IMR-90 (cell line): ENCODE measurements at regions not wholly inside any gene's neighbourhood (a gene's known extent, or its start where the extent isn't known, plus 50 kb on each side); places are given as distances from the start of the nearest gene placed in this dataset.
"Not testable (repeated sequence)": the region's sequence is repeated elsewhere in the genome, so short reads cannot be mapped to it uniquely, and the experiment has no call there.

Experiments
- FOS ChIP-seq: fragments of 150-350 bp; IDR thresholded peaks from 2 replicates; pipeline ENCODE4 v1.6.1; 2016; ENCODE audit warnings: low read depth, low read length
- RFX5 ChIP-seq: IDR thresholded peaks from 2 replicates; pipeline ENCODE4 v1.8.0; 2012; ENCODE audit warnings: low read depth, mild to moderate bottlenecking, low read length, moderate library complexity
- TF ChIP-seq, protein P1 (sequence below): conservative IDR thresholded peaks from 2 replicates; pipeline ENCODE4 v1.5.1; 2012; ENCODE audit warnings: mild to moderate bottlenecking, low read depth, low read length, improper control_type of control experiment

- not testable (repeated sequence) for TF ChIP-seq RFX5, FOS
- TF ChIP-seq, protein P1, sequence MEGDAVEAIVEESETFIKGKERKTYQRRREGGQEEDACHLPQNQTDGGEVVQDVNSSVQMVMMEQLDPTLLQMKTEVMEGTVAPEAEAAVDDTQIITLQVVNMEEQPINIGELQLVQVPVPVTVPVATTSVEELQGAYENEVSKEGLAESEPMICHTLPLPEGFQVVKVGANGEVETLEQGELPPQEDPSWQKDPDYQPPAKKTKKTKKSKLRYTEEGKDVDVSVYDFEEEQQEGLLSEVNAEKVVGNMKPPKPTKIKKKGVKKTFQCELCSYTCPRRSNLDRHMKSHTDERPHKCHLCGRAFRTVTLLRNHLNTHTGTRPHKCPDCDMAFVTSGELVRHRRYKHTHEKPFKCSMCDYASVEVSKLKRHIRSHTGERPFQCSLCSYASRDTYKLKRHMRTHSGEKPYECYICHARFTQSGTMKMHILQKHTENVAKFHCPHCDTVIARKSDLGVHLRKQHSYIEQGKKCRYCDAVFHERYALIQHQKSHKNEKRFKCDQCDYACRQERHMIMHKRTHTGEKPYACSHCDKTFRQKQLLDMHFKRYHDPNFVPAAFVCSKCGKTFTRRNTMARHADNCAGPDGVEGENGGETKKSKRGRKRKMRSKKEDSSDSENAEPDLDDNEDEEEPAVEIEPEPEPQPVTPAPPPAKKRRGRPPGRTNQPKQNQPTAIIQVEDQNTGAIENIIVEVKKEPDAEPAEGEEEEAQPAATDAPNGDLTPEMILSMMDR, result not testable (repeated sequence)
Observed at GRCh38 chr6:140649502-140649901, 1275.1 kb upstream of the CITED2 start.
